ENCODE measurements at regions not wholly inside any gene's neighbourhood (a gene's known extent, or its start where the extent isn't known, plus 50 kb on each side); places are given as distances from the start of the nearest gene placed in this dataset.

DNA sequence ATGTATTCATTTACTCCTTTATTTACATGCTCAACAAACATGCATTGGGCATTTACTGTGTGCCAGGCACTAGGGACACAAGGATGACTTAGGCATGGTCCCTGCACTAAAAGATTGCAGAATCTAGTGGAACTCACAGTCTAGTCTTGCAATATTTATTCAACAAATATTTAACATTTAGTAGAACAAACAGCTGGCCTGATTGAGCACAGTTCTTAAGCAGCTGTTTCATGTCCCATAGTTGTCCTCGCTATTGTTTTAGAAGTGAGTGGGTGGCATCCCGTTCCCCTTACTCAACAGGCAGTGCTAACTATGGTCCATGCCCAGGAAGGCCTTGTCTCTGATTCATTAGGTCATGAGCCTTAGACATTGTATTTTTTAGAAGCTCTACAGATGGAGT lies 459.9 kb upstream of the CADM1 start:
- peaks cover 16% of the 10 kb centered on the region for H3F3A ChIP-seq (ENCODE audit: low read depth)
- H3K9me3 ChIP-seq (ENCODE audit: low read depth), result no peaks in the 10 kb centered on the region
- H4K20me1 ChIP-seq (ENCODE audit: low read depth), result no peaks in the 10 kb centered on the region
- no peak overlapping the region for H2AFZ ChIP-seq (replicated peaks)
- no peak for DNase-seq (ENCODE audit: low spot score)
- H3K4me2 ChIP-seq, result no peak overlapping the region
- H3K4me1 Mint-ChIP-seq, result peaks cover 74% of the 10 kb centered on the region
- no peaks in the 10 kb centered on the region for H3K36me3 Mint-ChIP-seq
- peaks cover 29% of the 10 kb centered on the region for H3K4me1 ChIP-seq
- TF ChIP-seq EZH2 (IDR thresholded peaks at IDR 0.05), result no peak
- TF ChIP-seq EZH2phosphoT487 (IDR thresholded peaks at IDR 0.05), result no peak
- no peak for TF ChIP-seq CTCF (IDR thresholded peaks at IDR 0.05)
- no peak overlapping the region for H3K4me3 Mint-ChIP-seq
- H3K9me3 Mint-ChIP-seq, result peaks cover 9% of the 10 kb centered on the region
- H3K9ac ChIP-seq, result no peak overlapping the region
- no peaks in the 10 kb centered on the region for H3K36me3 ChIP-seq
- H3K79me2 ChIP-seq (ENCODE audit: low read depth), result no peaks in the 10 kb centered on the region
- peaks cover 28% of the 10 kb centered on the region for H3K27me3 ChIP-seq
- H3K27ac Mint-ChIP-seq, result no peak overlapping the region
- H3K27ac ChIP-seq, result no peak overlapping the region
- H3K4me3 ChIP-seq, result no peak overlapping the region
- H3K27me3 Mint-ChIP-seq (ENCODE audit: insufficient read depth, low read depth), result peaks cover 17% of the 10 kb centered on the region

GRCh38 chr11:115963156-115963555 lies 458.9 kb upstream of the CADM1 start:
- Mint-ChIP-seq H3K4me3 (no peak overlapping the region), H3K27ac (no peak overlapping the region), H3K4me1 (peaks cover 79% of the 10 kb centered on the region), H3K9me3 (peaks cover 3% of the 10 kb centered on the region), H3K27me3 (ENCODE audit: insufficient read depth, low read depth) (peaks cover 14% of the 10 kb centered on the region), H3K36me3 (no peaks in the 10 kb centered on the region)
- Histone ChIP-seq H3K9me3 (ENCODE audit: low read depth) (no peaks in the 10 kb centered on the region), H2AFZ (replicated peaks) (no peak overlapping the region), H3K4me1 (peaks cover 28% of the 10 kb centered on the region), H3K9ac (no peak overlapping the region), H3K4me2 (no peak overlapping the region), H3K79me2 (ENCODE audit: low read depth) (no peaks in the 10 kb centered on the region), H3K27me3 (peaks cover 22% of the 10 kb centered on the region), H4K20me1 (ENCODE audit: low read depth) (no peaks in the 10 kb centered on the region), H3K4me3 (no peak overlapping the region), H3K27ac (no peak overlapping the region), H3K36me3 (no peaks in the 10 kb centered on the region), H3F3A (ENCODE audit: low read depth) (peaks cover 16% of the 10 kb centered on the region)
- no peak for TF ChIP-seq CTCF (IDR thresholded peaks at IDR 0.05)
- TF ChIP-seq EZH2phosphoT487 (IDR thresholded peaks at IDR 0.05), result no peak
- no peak for TF ChIP-seq EZH2 (IDR thresholded peaks at IDR 0.05)
- no peak for DNase-seq (ENCODE audit: low spot score)

- Mint-ChIP-seq H3K9me3 (no peaks in the 10 kb centered on the region), H3K27me3 (ENCODE audit: insufficient read depth, low read depth) (peaks cover 14% of the 10 kb centered on the region), H3K36me3 (no peaks in the 10 kb centered on the region), H3K27ac (no peak overlapping the region), H3K4me3 (no peak overlapping the region), H3K4me1 (peaks cover 64% of the 10 kb centered on the region)
- Histone ChIP-seq H3K4me1 (peaks cover 24% of the 10 kb centered on the region), H3K4me2 (no peak overlapping the region), H2AFZ (replicated peaks) (no peak overlapping the region), H3K27ac (no peak overlapping the region), H3K9me3 (ENCODE audit: low read depth) (no peaks in the 10 kb centered on the region), H3K27me3 (peaks cover 22% of the 10 kb centered on the region), H3K36me3 (no peaks in the 10 kb centered on the region), H3K4me3 (no peak overlapping the region), H3K79me2 (ENCODE audit: low read depth) (no peaks in the 10 kb centered on the region), H3F3A (ENCODE audit: low read depth) (peaks cover 10% of the 10 kb centered on the region), H4K20me1 (ENCODE audit: low read depth) (no peaks in the 10 kb centered on the region), H3K9ac (no peak overlapping the region)
- DNase-seq (ENCODE audit: low spot score), result peak; percentile 20
- no peak for TF ChIP-seq CTCF (IDR thresholded peaks at IDR 0.05)
- no peak for TF ChIP-seq EZH2phosphoT487 (IDR thresholded peaks at IDR 0.05)
- no peak for TF ChIP-seq EZH2 (IDR thresholded peaks at IDR 0.05)
Measured at GRCh38 chr11:115961159-115962003, 457.2 kb upstream of the CADM1 start.
